Smooth muscle cell (in vitro differentiated cells): ENCODE measurements at regions not wholly inside any gene's neighbourhood (a gene's known extent, or its start where the extent isn't known, plus 50 kb on each side); places are given as distances from the start of the nearest gene placed in this dataset.
A peak's percentile ranks its signal among the peaks of the same experiment; 100 is the strongest.

Source experiments
- DNase-seq: peaks from one replicate; lab custom pipeline; 2025; ENCODE audit not compliant: unreplicated experiment; lab: John Stamatoyannopoulos, UW
- H2AFZ ChIP-seq: fragments of 200-600 bp; sonication (generic); 2 replicates; pipeline ENCODE4 v1.6.0; 2016; ENCODE audit warnings: antibody characterized with exemption, low read depth, mild to moderate bottlenecking
- H3F3A ChIP-seq: fragments of 200-600 bp; sonication (generic); 2 replicates; pipeline ENCODE4 v1.6.0; 2017; ENCODE audit warnings: antibody characterized with exemption, low read depth
- H3K27ac ChIP-seq: fragments of 200-600 bp; sonication (generic); 2 replicates; pipeline ENCODE4 v1.5.1; 2016; ENCODE audit warnings: low read depth, mild to moderate bottlenecking
- H3K27me3 ChIP-seq: fragments of 200-600 bp; sonication (generic); 2 replicates; pipeline ENCODE4 v1.6.1; 2016; ENCODE audit warnings: low read depth, mild to moderate bottlenecking
- H3K36me3 ChIP-seq: fragments of 200-600 bp; sonication (generic); 2 replicates; pipeline ENCODE4 v1.5.1; 2016; ENCODE audit warnings: low read depth
- H3K4me1 ChIP-seq: fragments of 200-600 bp; sonication (generic); 2 replicates; pipeline ENCODE4 v1.5.1; 2016; ENCODE audit warnings: low read depth
- H3K4me2 ChIP-seq: fragments of 200-600 bp; sonication (generic); 2 replicates; pipeline ENCODE4 v1.6.0; 2016; ENCODE audit warnings: mild to moderate bottlenecking
- H3K4me3 ChIP-seq: fragments of 200-600 bp; sonication (generic); 2 replicates; pipeline ENCODE4 v1.5.1; 2016; ENCODE audit warnings: mild to moderate bottlenecking
- H3K79me2 ChIP-seq: fragments of 200-600 bp; sonication (generic); 2 replicates; pipeline ENCODE4 v1.6.0; 2016; ENCODE audit warnings: low read depth, mild to moderate bottlenecking
- H3K9ac ChIP-seq: fragments of 200-600 bp; sonication (generic); 2 replicates; pipeline ENCODE4 v1.6.0; 2016; ENCODE audit warnings: low read depth
- H3K9me3 ChIP-seq: fragments of 200-600 bp; sonication (generic); replicated peaks from 2 replicates; pipeline ENCODE4 v1.5.1; 2016; ENCODE audit warnings: low read depth
- H4K20me1 ChIP-seq: fragments of 200-600 bp; sonication (generic); 2 replicates; pipeline ENCODE4 v1.6.0; 2016; ENCODE audit warnings: low read depth
- WGBS: methylation state at CpG from one replicate; pipeline ENCODE4 v1.1.7; 2016; ENCODE audit warnings: low lambda C conversion rate; 5-methylcytosine and 5-hydroxymethylcytosine counted together
- TF ChIP-seq, protein P1 (sequence below): fragments of 200-600 bp; sonication (generic); IDR thresholded peaks from 2 replicates; pipeline ENCODE4 v1.5.1; 2017; ENCODE audit warnings: borderline replicate concordance, mild to moderate bottlenecking, antibody characterized with exemption; ENCODE audit not compliant: insufficient read depth, poor library complexity, severe bottlenecking

DNA sequence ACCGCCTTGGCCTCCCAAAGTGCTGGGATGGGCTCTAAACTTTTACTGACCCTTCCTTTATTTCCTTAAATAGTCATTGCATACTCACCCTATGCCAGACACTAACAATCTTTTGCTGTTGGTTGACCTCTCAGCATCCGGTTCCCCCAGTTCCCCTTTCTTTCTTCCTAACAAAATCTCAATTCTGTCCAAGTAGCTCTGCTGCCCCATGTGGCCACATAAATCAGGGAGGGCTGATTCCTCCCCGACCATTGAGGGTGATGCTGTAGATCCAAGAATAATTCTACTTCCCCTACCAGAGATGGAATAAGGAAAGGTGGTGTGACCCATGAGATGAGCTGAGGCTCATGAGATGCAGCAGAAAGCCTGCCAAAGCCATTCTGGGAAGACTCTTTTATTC, 315.3 kb upstream of the MSX2 start:
- Histone ChIP-seq H4K20me1 (no peaks in the 10 kb centered on the region), H3K4me2 (no peak overlapping the region), H3K36me3 (no peaks in the 10 kb centered on the region), H3F3A (no peaks in the 10 kb centered on the region), H3K27me3 (no peaks in the 10 kb centered on the region), H2AFZ (no peak overlapping the region), H3K4me1 (peaks cover 4% of the 10 kb centered on the region), H3K9me3 (no peaks in the 10 kb centered on the region), H3K4me3 (no peak overlapping the region), H3K9ac (no peak overlapping the region), H3K79me2 (no peaks in the 10 kb centered on the region), H3K27ac (no peak overlapping the region)
- TF ChIP-seq, protein P1, sequence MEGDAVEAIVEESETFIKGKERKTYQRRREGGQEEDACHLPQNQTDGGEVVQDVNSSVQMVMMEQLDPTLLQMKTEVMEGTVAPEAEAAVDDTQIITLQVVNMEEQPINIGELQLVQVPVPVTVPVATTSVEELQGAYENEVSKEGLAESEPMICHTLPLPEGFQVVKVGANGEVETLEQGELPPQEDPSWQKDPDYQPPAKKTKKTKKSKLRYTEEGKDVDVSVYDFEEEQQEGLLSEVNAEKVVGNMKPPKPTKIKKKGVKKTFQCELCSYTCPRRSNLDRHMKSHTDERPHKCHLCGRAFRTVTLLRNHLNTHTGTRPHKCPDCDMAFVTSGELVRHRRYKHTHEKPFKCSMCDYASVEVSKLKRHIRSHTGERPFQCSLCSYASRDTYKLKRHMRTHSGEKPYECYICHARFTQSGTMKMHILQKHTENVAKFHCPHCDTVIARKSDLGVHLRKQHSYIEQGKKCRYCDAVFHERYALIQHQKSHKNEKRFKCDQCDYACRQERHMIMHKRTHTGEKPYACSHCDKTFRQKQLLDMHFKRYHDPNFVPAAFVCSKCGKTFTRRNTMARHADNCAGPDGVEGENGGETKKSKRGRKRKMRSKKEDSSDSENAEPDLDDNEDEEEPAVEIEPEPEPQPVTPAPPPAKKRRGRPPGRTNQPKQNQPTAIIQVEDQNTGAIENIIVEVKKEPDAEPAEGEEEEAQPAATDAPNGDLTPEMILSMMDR, result no peak
- no peak for DNase-seq
- WGBS, result 94% methylated on average over 3 of the region's 3 CpGs

DNA sequence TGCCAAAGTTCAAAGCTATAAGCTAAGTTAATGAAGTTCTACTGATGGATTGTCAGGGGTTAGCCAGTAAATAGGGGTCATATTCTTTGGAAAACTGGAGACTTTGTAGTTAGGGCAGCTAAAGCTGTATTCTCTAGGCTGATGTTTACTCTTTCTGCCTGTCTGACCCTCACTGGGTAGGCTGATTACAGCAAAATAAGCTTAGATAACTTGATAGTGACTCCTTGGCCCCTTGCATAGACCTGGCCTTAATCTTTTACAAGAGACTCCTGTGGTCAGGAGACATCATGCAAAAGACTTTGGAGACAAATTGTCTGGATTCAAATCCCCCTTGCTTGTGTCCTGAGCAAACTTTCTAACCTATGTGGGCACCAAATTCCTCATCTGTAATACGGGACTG, 314.4 kb upstream of the MSX2 start:
- H3K4me1 ChIP-seq, result peaks cover 4% of the 10 kb centered on the region
- no peaks in the 10 kb centered on the region for H3K27me3 ChIP-seq
- H4K20me1 ChIP-seq, result no peaks in the 10 kb centered on the region
- H2AFZ ChIP-seq, result no peak overlapping the region
- WGBS, result 74% methylated on average over 1 of the region's 1 CpG
- no peaks in the 10 kb centered on the region for H3K36me3 ChIP-seq
- H3K79me2 ChIP-seq, result no peaks in the 10 kb centered on the region
- DNase-seq, result no peak
- TF ChIP-seq, protein P1, result no peak
- no peaks in the 10 kb centered on the region for H3F3A ChIP-seq
- no peak overlapping the region for H3K4me3 ChIP-seq
- no peak overlapping the region for H3K9ac ChIP-seq
- no peaks in the 10 kb centered on the region for H3K9me3 ChIP-seq
- peak overlapping the region; percentile 66 for H3K27ac ChIP-seq
- no peak overlapping the region for H3K4me2 ChIP-seq

DNA sequence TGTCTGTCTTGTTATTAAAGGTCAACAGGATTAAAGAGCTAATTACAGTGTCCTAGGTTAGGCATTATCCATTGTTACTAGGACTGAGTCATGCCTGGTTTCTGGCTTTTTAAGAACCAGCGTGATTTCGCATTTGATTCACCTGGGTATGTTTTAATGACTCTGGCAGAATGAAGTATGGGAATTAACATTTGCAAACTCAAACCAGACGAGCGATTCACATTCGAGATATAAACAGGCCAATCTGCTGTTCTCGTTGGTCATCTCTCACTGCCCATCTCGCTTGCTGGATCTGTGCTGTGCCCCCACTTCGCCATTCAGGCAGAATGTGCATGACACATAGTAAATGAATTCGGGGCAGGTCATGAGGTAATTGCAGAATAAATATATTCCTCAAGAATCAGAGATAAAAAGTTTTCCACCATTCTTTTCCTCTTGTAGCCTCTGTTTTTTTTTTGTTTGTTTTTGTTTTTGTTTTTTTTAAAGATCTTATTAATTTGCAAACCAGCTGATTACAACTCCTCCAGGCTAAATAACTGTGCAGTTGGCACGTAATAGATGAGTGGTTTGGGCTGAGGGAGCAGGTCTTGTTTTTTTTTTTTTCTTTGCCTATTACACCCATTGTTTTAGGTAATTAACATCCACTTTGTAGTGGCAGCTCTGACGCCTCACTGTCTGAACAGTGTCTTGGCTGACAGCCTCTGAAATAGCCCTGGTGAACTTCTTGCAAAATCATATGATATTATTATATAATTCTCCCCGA, 313.5 kb upstream of the MSX2 start:
- no peaks in the 10 kb centered on the region for H3F3A ChIP-seq
- no peak overlapping the region for H3K9ac ChIP-seq
- TF ChIP-seq, protein P1, result no peak
- H3K4me3 ChIP-seq, result no peak overlapping the region
- no peaks in the 10 kb centered on the region for H4K20me1 ChIP-seq
- peak overlapping the region; percentile 66 for H3K27ac ChIP-seq
- no peak for DNase-seq
- no peak overlapping the region for H2AFZ ChIP-seq
- no peaks in the 10 kb centered on the region for H3K79me2 ChIP-seq
- 71% methylated on average over 12 of the region's 12 CpGs for WGBS
- peaks cover 4% of the 10 kb centered on the region for H3K4me1 ChIP-seq
- H3K36me3 ChIP-seq, result no peaks in the 10 kb centered on the region
- H3K27me3 ChIP-seq, result no peaks in the 10 kb centered on the region
- H3K4me2 ChIP-seq, result peak overlapping the region; percentile 10
- no peaks in the 10 kb centered on the region for H3K9me3 ChIP-seq

DNA sequence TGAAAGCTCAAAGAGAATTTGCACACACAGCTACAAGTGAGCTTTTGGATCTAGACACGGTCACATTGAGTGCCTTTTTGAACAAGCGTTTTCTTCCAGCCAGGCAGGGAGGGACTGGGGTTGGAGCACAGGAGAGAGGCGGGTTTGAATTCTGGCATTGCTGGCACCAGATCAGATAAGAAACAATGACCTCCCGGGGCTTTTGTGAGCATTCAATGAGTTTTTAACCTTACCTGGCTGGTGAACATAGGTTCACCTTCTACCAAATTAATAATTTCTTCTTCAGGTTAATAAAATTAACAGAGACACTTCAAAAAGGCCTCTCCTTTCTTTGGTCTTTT, 312.9 kb upstream of the MSX2 start:
- Histone ChIP-seq H3K79me2 (no peaks in the 10 kb centered on the region), H2AFZ (no peak overlapping the region), H3F3A (no peaks in the 10 kb centered on the region), H3K4me2 (no peak overlapping the region), H3K4me1 (peaks cover 4% of the 10 kb centered on the region), H3K36me3 (no peaks in the 10 kb centered on the region), H3K27ac (peak overlapping the region; percentile 66), H3K9ac (no peak overlapping the region), H3K27me3 (no peaks in the 10 kb centered on the region), H3K9me3 (no peaks in the 10 kb centered on the region), H3K4me3 (no peak overlapping the region), H4K20me1 (no peaks in the 10 kb centered on the region)
- TF ChIP-seq, protein P1, result no peak
- WGBS, result 65% methylated on average over 4 of the region's 4 CpGs
- no peak for DNase-seq
